Nephron (organoid): ENCODE measurements at regions not wholly inside any gene's neighbourhood (a gene's known extent, or its start where the extent isn't known, plus 50 kb on each side); places are given as distances from the start of the nearest gene placed in this dataset.

ENCODE experiments used
- H3K27ac Mint-ChIP-seq, 3 experiments: 2 replicates each; pipeline ENCODE4 v1.8.0; 2020; ENCODE audit warnings: mixed read lengths in 3 of 3, mild to moderate bottlenecking in 2 of 3, moderate library complexity in 1 of 3
- H3K27me3 Mint-ChIP-seq: 2 replicates; pipeline ENCODE4 v1.8.0; 2021; ENCODE audit warnings: low read depth, mild to moderate bottlenecking, moderate library complexity, mixed read lengths
- H3K36me3 Mint-ChIP-seq: 2 replicates; pipeline ENCODE4 v1.8.0; 2020; ENCODE audit warnings: low read depth, mixed read lengths
- H3K4me1 Mint-ChIP-seq: 2 replicates; pipeline ENCODE4 v1.8.0; 2020; ENCODE audit warnings: mixed read lengths
- H3K4me3 Mint-ChIP-seq, 3 experiments: 2 replicates each; pipeline ENCODE4 v1.8.0; 2020; ENCODE audit warnings: mild to moderate bottlenecking in 3 of 3, mixed read lengths in 3 of 3, moderate library complexity in 2 of 3
- H3K9me3 Mint-ChIP-seq: 2 replicates; pipeline ENCODE4 v1.8.0; 2020; ENCODE audit warnings: mixed read lengths
- CTCF ChIP-seq, 3 experiments: fragments of 200-600 bp; sonication (generic); IDR thresholded peaks; one replicate each; pipeline ENCODE4 v1.5.0; 2021; ENCODE audit warnings: antibody characterized with exemption in 3 of 3; ENCODE audit not compliant: unreplicated experiment in 3 of 3

DNA sequence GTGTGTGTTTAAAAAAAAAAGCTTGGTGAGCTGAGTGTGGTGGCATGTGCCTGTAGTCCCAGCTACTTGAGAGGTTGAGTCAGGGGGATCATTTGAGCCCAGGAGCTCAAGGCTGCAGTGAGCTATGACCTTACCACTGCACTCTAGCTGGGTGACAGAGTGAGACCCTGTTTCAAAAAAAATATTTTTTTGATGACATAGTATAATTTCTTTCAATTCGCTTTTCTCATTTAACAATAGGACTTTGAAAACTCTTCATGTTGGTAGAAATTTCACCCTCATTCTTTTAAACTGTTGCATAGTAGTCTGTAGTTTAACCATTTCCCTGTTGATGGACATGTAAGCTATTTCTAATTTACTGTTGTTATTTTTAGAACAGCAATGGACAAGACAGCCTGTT lies 55.7 kb upstream of the EXOC6 start:
- Mint-ChIP-seq H3K36me3 (no peaks in the 10 kb centered on the region), H3K27ac (no peak overlapping the region), H3K9me3 (peaks cover 13% of the 10 kb centered on the region), H3K4me3 (no peak overlapping the region), H3K27me3 (peaks cover 3% of the 10 kb centered on the region), H3K4me1 (no peaks in the 10 kb centered on the region)
- TF ChIP-seq CTCF (IDR thresholded peaks at IDR 0.05; ENCODE audit: unreplicated experiment in 3 of 3): no peak
